SK-N-MC (cell line): ENCODE measurements at regions not wholly inside any gene's neighbourhood (a gene's known extent, or its start where the extent isn't known, plus 50 kb on each side); places are given as distances from the start of the nearest gene placed in this dataset.

Source experiments
- EZH2 ChIP-seq: fragments of 200-600 bp; sonication (generic); IDR thresholded peaks from one replicate; pipeline ENCODE4 v1.6.1; 2017; ENCODE audit warnings: antibody characterized with exemption
- POLR2AphosphoS5 ChIP-seq: IDR thresholded peaks from 2 replicates; pipeline ENCODE4 v1.6.1; 2012; ENCODE audit warnings: mild to moderate bottlenecking, low read depth, low read length, borderline replicate concordance

- TF ChIP-seq POLR2AphosphoS5 (no peak), EZH2 (no peak)
Observed at GRCh38 chr9:21559402-21560280, 77.5 kb upstream of the IFNE start.
